A549 (cell line): ENCODE measurements at regions not wholly inside any gene's neighbourhood (a gene's known extent, or its start where the extent isn't known, plus 50 kb on each side); places are given as distances from the start of the nearest gene placed in this dataset.
"Not testable (repeated sequence)": the region's sequence is repeated elsewhere in the genome, so short reads cannot be mapped to it uniquely, and the experiment has no call there.

Experiments used
- ATOH8 ChIP-seq: fragments of 250-450 bp; sonication (Bioruptor Pico); IDR thresholded peaks from 2 replicates; pipeline ENCODE4 v1.5.0; 2020; ENCODE audit warnings: low read depth, mild to moderate bottlenecking, moderate library complexity
- CEBPB ChIP-seq, 2 experiments: fragments of >200 bp in 1 of 2; sonication (Bioruptor Twin) in 1 of 2; formaldehyde crosslinking in 1 of 2; IDR thresholded peaks; 2 replicates each; pipeline ENCODE4 v1.6.1; 2012 to 2016
- CHD2 ChIP-seq: fragments of 150-350 bp; IDR thresholded peaks from 2 replicates; pipeline ENCODE4 v1.6.1; 2014; ENCODE audit warnings: low read length; ENCODE audit not compliant: partially characterized antibody
- EP300 ChIP-seq, 2 experiments: fragments of >200 bp; sonication (Bioruptor Twin); formaldehyde crosslinking; IDR thresholded peaks; 2 replicates in 1 of 2; 3 replicates in 1 of 2; pipeline ENCODE4 v1.6.1; 2016 to 2017
- MAFK ChIP-seq: fragments of 450-650 bp; IDR thresholded peaks from 2 replicates; pipeline ENCODE4 v1.6.1; 2014; ENCODE audit not compliant: partially characterized antibody
- POLR2A ChIP-seq: IDR thresholded peaks from 2 replicates; pipeline ENCODE4 v1.6.1; 2012; ENCODE audit warnings: mild to moderate bottlenecking, low read length
- RNF2 ChIP-seq: fragments of 200-600 bp; sonication (generic); IDR thresholded peaks from 2 replicates; pipeline ENCODE4 v1.6.1; 2016; ENCODE audit warnings: low read depth, mild to moderate bottlenecking, antibody characterized with exemption, moderate library complexity, borderline replicate concordance
- SMC3 ChIP-seq: fragments of >200 bp; sonication (Bioruptor Twin); formaldehyde crosslinking; IDR thresholded peaks from 3 replicates; pipeline ENCODE4 v1.6.1; 2018; ENCODE audit warnings: inconsistent platforms
- TF ChIP-seq, protein P1 (sequence below): fragments of >200 bp; sonication (Bioruptor Twin); formaldehyde crosslinking; IDR thresholded peaks from 3 replicates; pipeline ENCODE4 v1.5.1; 2016
- TF ChIP-seq, protein P2 (sequence below): fragments of >200 bp; sonication (Bioruptor Twin); formaldehyde crosslinking; IDR thresholded peaks from 3 replicates; pipeline ENCODE4 v1.6.1; 2016
- TF ChIP-seq, protein P3 (sequence below): fragments of 200-600 bp; sonication (generic); IDR thresholded peaks from 2 replicates; pipeline ENCODE4 v1.6.1; 2016; ENCODE audit warnings: antibody characterized with exemption, mild to moderate bottlenecking, moderate library complexity
- TF ChIP-seq, protein P4 (sequence below): IDR thresholded peaks from 2 replicates; pipeline ENCODE4 v1.6.1; 2012; ENCODE audit warnings: low read depth, borderline replicate concordance

DNA sequence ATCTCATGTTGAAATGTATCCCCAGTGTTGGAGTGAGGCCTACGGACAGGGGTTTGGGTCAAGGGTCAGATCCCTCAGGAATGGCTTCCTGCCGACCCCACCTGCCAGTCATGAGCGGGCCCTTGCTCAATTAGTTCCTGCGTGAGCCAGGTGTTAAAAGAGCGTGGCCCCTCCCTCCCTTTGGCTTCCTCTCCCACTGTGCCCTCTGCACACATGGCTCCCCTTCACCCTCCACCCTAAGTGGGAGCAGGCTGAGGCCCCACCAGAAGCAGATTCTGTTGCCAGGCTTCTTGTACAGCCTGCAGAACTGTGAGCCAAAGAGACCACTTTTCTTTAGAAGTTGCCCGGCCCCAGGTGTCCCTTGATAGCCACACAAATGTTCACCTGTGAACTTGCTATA lies 193.3 kb downstream of the NPIPB11 start:
- TF ChIP-seq, protein P1, sequence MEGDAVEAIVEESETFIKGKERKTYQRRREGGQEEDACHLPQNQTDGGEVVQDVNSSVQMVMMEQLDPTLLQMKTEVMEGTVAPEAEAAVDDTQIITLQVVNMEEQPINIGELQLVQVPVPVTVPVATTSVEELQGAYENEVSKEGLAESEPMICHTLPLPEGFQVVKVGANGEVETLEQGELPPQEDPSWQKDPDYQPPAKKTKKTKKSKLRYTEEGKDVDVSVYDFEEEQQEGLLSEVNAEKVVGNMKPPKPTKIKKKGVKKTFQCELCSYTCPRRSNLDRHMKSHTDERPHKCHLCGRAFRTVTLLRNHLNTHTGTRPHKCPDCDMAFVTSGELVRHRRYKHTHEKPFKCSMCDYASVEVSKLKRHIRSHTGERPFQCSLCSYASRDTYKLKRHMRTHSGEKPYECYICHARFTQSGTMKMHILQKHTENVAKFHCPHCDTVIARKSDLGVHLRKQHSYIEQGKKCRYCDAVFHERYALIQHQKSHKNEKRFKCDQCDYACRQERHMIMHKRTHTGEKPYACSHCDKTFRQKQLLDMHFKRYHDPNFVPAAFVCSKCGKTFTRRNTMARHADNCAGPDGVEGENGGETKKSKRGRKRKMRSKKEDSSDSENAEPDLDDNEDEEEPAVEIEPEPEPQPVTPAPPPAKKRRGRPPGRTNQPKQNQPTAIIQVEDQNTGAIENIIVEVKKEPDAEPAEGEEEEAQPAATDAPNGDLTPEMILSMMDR = not testable (repeated sequence)
- TF ChIP-seq CHD2; SMC3; RNF2; CEBPB (IDR thresholded peaks at IDR 0.05); POLR2A; ATOH8 (CRISPR knock-in tag); MAFK; EP300 (IDR thresholded peaks at IDR 0.05): not testable (repeated sequence)
- TF ChIP-seq, protein P2, sequence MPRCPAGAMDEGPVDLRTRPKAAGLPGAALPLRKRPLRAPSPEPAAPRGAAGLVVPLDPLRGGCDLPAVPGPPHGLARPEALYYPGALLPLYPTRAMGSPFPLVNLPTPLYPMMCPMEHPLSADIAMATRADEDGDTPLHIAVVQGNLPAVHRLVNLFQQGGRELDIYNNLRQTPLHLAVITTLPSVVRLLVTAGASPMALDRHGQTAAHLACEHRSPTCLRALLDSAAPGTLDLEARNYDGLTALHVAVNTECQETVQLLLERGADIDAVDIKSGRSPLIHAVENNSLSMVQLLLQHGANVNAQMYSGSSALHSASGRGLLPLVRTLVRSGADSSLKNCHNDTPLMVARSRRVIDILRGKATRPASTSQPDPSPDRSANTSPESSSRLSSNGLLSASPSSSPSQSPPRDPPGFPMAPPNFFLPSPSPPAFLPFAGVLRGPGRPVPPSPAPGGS = not testable (repeated sequence)
- TF ChIP-seq, protein P3, sequence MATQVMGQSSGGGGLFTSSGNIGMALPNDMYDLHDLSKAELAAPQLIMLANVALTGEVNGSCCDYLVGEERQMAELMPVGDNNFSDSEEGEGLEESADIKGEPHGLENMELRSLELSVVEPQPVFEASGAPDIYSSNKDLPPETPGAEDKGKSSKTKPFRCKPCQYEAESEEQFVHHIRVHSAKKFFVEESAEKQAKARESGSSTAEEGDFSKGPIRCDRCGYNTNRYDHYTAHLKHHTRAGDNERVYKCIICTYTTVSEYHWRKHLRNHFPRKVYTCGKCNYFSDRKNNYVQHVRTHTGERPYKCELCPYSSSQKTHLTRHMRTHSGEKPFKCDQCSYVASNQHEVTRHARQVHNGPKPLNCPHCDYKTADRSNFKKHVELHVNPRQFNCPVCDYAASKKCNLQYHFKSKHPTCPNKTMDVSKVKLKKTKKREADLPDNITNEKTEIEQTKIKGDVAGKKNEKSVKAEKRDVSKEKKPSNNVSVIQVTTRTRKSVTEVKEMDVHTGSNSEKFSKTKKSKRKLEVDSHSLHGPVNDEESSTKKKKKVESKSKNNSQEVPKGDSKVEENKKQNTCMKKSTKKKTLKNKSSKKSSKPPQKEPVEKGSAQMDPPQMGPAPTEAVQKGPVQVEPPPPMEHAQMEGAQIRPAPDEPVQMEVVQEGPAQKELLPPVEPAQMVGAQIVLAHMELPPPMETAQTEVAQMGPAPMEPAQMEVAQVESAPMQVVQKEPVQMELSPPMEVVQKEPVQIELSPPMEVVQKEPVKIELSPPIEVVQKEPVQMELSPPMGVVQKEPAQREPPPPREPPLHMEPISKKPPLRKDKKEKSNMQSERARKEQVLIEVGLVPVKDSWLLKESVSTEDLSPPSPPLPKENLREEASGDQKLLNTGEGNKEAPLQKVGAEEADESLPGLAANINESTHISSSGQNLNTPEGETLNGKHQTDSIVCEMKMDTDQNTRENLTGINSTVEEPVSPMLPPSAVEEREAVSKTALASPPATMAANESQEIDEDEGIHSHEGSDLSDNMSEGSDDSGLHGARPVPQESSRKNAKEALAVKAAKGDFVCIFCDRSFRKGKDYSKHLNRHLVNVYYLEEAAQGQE = not testable (repeated sequence)
- TF ChIP-seq, protein P4, sequence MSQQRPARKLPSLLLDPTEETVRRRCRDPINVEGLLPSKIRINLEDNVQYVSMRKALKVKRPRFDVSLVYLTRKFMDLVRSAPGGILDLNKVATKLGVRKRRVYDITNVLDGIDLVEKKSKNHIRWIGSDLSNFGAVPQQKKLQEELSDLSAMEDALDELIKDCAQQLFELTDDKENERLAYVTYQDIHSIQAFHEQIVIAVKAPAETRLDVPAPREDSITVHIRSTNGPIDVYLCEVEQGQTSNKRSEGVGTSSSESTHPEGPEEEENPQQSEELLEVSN = not testable (repeated sequence)
